IMR-90 (cell line): ENCODE measurements at regions not wholly inside any gene's neighbourhood (a gene's known extent, or its start where the extent isn't known, plus 50 kb on each side); places are given as distances from the start of the nearest gene placed in this dataset.

Experiments used
- ATAC-seq: fragments of 200-7000 bp; cut with Tn5 transposase; 2 replicates; pipeline ENCODE4 v1.9.1; 2020; ENCODE audit warnings: low read depth, mild to moderate bottlenecking, moderate library complexity
- BruUV-seq: library from RNA; stranded (reverse); fragments of 400-500 nt; replicated peaks from 2 replicates; lab custom pipeline; 2021; lab: Mats Ljungman, UMichigan
- CTCF ChIA-PET: fragments of 300-600 bp; formaldehyde crosslinking; extraction: SDS; loops from one replicate; lab custom pipeline; 2021; ENCODE audit warnings: antibody characterized with exemption; lab: Yijun Ruan, JAX
- POLR2A ChIA-PET: fragments of 300-600 bp; sonication (Branson Sonifier 250); formaldehyde crosslinking; loops from one replicate; lab custom pipeline; 2022; ENCODE audit warnings: antibody characterized with exemption; ENCODE audit not compliant: unreplicated experiment; lab: Charles Lee
- DNase-seq: peaks from one replicate; pipeline ENCODE4 v3.0.0; 2013
- H2AFZ ChIP-seq: replicated peaks from 2 replicates; pipeline ENCODE3; 2013; ENCODE audit warnings: low read length, mild to moderate bottlenecking; ENCODE audit not compliant: poor library complexity
- H2AK5ac ChIP-seq: 2 replicates; pipeline ENCODE4 v1.6.1; 2013; ENCODE audit warnings: low read depth, low read length, inconsistent platforms
- H2AK9ac ChIP-seq: replicated peaks from 2 replicates; pipeline ENCODE3; 2013; ENCODE audit warnings: mild to moderate bottlenecking, low read depth, low read length, moderate library complexity; ENCODE audit not compliant: poor library complexity
- H2BK120ac ChIP-seq: 2 replicates; pipeline ENCODE4 v1.6.1; 2013; ENCODE audit warnings: low read depth, low read length, inconsistent platforms
- H2BK15ac ChIP-seq: 3 replicates; pipeline ENCODE4 v1.6.1; 2013; ENCODE audit warnings: low read depth, low read length, inconsistent platforms
- H2BK20ac ChIP-seq: 2 replicates; pipeline ENCODE4 v1.6.1; 2013; ENCODE audit warnings: low read depth, mild to moderate bottlenecking, inconsistent platforms, low read length, moderate library complexity
- H2BK5ac ChIP-seq: 2 replicates; pipeline ENCODE4 v1.6.1; 2013; ENCODE audit warnings: mild to moderate bottlenecking, low read depth, low read length, inconsistent platforms; ENCODE audit not compliant: poor library complexity, severe bottlenecking
- H3K14ac ChIP-seq: replicated peaks from 2 replicates; pipeline ENCODE4 v1.6.1; 2013; ENCODE audit warnings: low read depth, low read length, inconsistent platforms
- H3K18ac ChIP-seq: 2 replicates; pipeline ENCODE4 v1.6.1; 2013; ENCODE audit warnings: low read depth, low read length, control low read depth
- H3K23ac ChIP-seq: 2 replicates; pipeline ENCODE4 v1.6.1; 2013; ENCODE audit warnings: low read depth, low read length, inconsistent platforms
- H3K27ac ChIP-seq: 2 replicates; pipeline ENCODE4 v1.5.1; 2013; ENCODE audit warnings: mild to moderate bottlenecking, control low read depth, low read length; ENCODE audit not compliant: insufficient read depth
- H3K27me3 ChIP-seq: 2 replicates; pipeline ENCODE4 v1.6.1; 2013; ENCODE audit warnings: low read length; ENCODE audit not compliant: control insufficient read depth, insufficient read depth
- H3K36me3 ChIP-seq: 2 replicates; pipeline ENCODE4 v1.6.1; 2013; ENCODE audit warnings: low read length, mixed read lengths; ENCODE audit not compliant: control insufficient read depth, insufficient read depth
- H3K4ac ChIP-seq: 2 replicates; pipeline ENCODE4 v1.6.1; 2013; ENCODE audit warnings: low read depth, low read length, inconsistent platforms
- H3K4me1 ChIP-seq: 2 replicates; pipeline ENCODE4 v1.6.1; 2013; ENCODE audit warnings: low read length, mixed read lengths; ENCODE audit not compliant: control insufficient read depth, insufficient read depth
- H3K4me2 ChIP-seq: 2 replicates; pipeline ENCODE4 v1.6.1; 2013; ENCODE audit warnings: low read depth, mild to moderate bottlenecking, control low read depth, low read length, moderate library complexity
- H3K4me3 ChIP-seq: 2 replicates; pipeline ENCODE4 v1.5.1; 2013; ENCODE audit warnings: low read depth, mild to moderate bottlenecking, control low read depth, low read length, moderate library complexity; ENCODE audit not compliant: insufficient read depth
- H3K56ac ChIP-seq: 2 replicates; pipeline ENCODE4 v1.6.1; 2013; ENCODE audit warnings: low read length, inconsistent platforms; ENCODE audit not compliant: insufficient read depth; ENCODE audit errors: extremely low read depth
- H3K79me1 ChIP-seq, 2 experiments: 2 replicates each; pipeline ENCODE4 v1.6.1; 2013; ENCODE audit warnings: low read length in 2 of 2, inconsistent platforms in 1 of 2, low read depth in 1 of 2
- H3K9ac ChIP-seq: 2 replicates; pipeline ENCODE4 v1.6.1; 2013; ENCODE audit warnings: low read depth, low read length, control low read depth
- H3K9me1 ChIP-seq: 2 replicates; pipeline ENCODE4 v1.6.1; 2013; ENCODE audit warnings: low read length, inconsistent platforms; ENCODE audit not compliant: insufficient read depth
- H3K9me3 ChIP-seq: 2 replicates; pipeline ENCODE4 v1.6.1; 2013; ENCODE audit warnings: low read length; ENCODE audit not compliant: control insufficient read depth, insufficient read depth
- H4K20me1 ChIP-seq: 2 replicates; pipeline ENCODE4 v1.6.1; 2013; ENCODE audit warnings: low read length, inconsistent platforms; ENCODE audit not compliant: insufficient read depth
- H4K5ac ChIP-seq: 2 replicates; pipeline ENCODE4 v1.6.1; 2013; ENCODE audit warnings: mild to moderate bottlenecking, low read depth, low read length, control low read depth
- H4K8ac ChIP-seq, 2 experiments: 2 replicates each; pipeline ENCODE4 v1.6.1; 2013; ENCODE audit warnings: low read depth in 2 of 2, low read length in 2 of 2, control low read depth in 1 of 2, inconsistent platforms in 1 of 2
- H4K91ac ChIP-seq: 2 replicates; pipeline ENCODE4 v1.6.1; 2013; ENCODE audit warnings: low read depth, low read length, inconsistent platforms; ENCODE audit not compliant: insufficient read depth
- CEBPB ChIP-seq: IDR thresholded peaks from 2 replicates; pipeline ENCODE4 v1.6.1; 2012; ENCODE audit warnings: low read depth, low read length, improper control_type of control experiment
- RAD21 ChIP-seq: IDR thresholded peaks from 2 replicates; pipeline ENCODE4 v1.6.1; 2012; ENCODE audit warnings: low read length, improper control_type of control experiment
- SMC3 ChIP-seq: fragments of 150-350 bp; IDR thresholded peaks from 2 replicates; pipeline ENCODE4 v1.6.1; 2016; ENCODE audit warnings: low read depth, mild to moderate bottlenecking, antibody characterized with exemption, low read length, moderate library complexity
- WGBS, 2 experiments: methylation state at CpG; one replicate each; pipeline versions ENCODE4 v1.1.5 to v1.1.7; 2013; ENCODE audit warnings: missing lambda C conversion rate in 2 of 2; ENCODE audit not compliant: insufficient read length in 1 of 2; ENCODE audit errors: extremely low coverage in 2 of 2; 5-methylcytosine and 5-hydroxymethylcytosine counted together
- dilution Hi-C: fragments of 300-500 bp; cut with HindIII; formaldehyde crosslinking; loops from one replicate; pipeline ENCODE4 v1.14.3; 2018; ENCODE audit warnings: low sequenced_read_pairs; ENCODE audit not compliant: unreplicated experiment
- in situ Hi-C: fragments of 300-500 bp; cut with MboI; formaldehyde crosslinking; loops from 3 replicates; pipeline ENCODE4 v1.14.3; 2019; ENCODE audit warnings: low sequenced_read_pairs, inconsistent platforms, mixed read lengths
- intact Hi-C: fragments of 100-400 bp; cut with micrococcal nuclease; formaldehyde crosslinking; loops from 2 replicates; pipeline ENCODE4 v1.10.0; 2022

GRCh38 chr5:67343835-67344234, 147.2 kb upstream of the CD180 start:
- no peaks in the 10 kb centered on the region; the same call in none of the 2 replicates for H3K27me3 ChIP-seq
- H2BK15ac ChIP-seq = no peak overlapping the region
- H3K4ac ChIP-seq = no peak overlapping the region
- no peaks in the 10 kb centered on the region for H3K4me1 ChIP-seq
- no peaks in the 10 kb centered on the region for H3K36me3 ChIP-seq
- no peak overlapping the region for H2AK9ac ChIP-seq
- no peak overlapping the region for H3K4me2 ChIP-seq
- H3K9me3 ChIP-seq = no peaks in the 10 kb centered on the region; the same call in 1 of the 2 replicates
- no peaks in the 10 kb centered on the region for H3K79me1 ChIP-seq
- H4K8ac ChIP-seq = no peak overlapping the region
- BruUV-seq = no TSS peak
- intact Hi-C loops = no loop called here
- no peak overlapping the region for H2BK20ac ChIP-seq
- H4K91ac ChIP-seq = no peak overlapping the region
- no peak overlapping the region for H2AK5ac ChIP-seq
- no peak overlapping the region for H2BK5ac ChIP-seq
- WGBS, 2 experiments = no CpG with 5 or more reads among the region's 5 CpGs
- H3K23ac ChIP-seq = no peak overlapping the region
- H3K18ac ChIP-seq = no peak overlapping the region
- no peak overlapping the region for H3K14ac ChIP-seq
- CTCF ChIA-PET = interaction anchor here (0.8 kb wide), 1 partner anchor 707 kb away, joined by 3 read pairs; no protein-coding TSS in a partner anchor
- H3K4me3 ChIP-seq = no peak overlapping the region
- DNase-seq (no peak), ATAC-seq (no peak)
- TF ChIP-seq RAD21 = no peak
- TF ChIP-seq CEBPB = no peak
- TF ChIP-seq SMC3 = no peak
- no peak overlapping the region for H4K5ac ChIP-seq
- dilution Hi-C loops = no loop called here
- H3K9me1 ChIP-seq = no peaks in the 10 kb centered on the region
- no peak overlapping the region for H3K9ac ChIP-seq
- no peaks in the 10 kb centered on the region for H4K20me1 ChIP-seq
- no peak overlapping the region for H2AFZ ChIP-seq
- in situ Hi-C loops = no loop called here
- no peak overlapping the region for H3K27ac ChIP-seq
- H2BK120ac ChIP-seq = no peak overlapping the region
- POLR2A ChIA-PET = no interaction called here
- no peak overlapping the region for H3K56ac ChIP-seq
